Smooth muscle cell (in vitro differentiated cells): ENCODE measurements at regions not wholly inside any gene's neighbourhood (a gene's known extent, or its start where the extent isn't known, plus 50 kb on each side); places are given as distances from the start of the nearest gene placed in this dataset.

Source experiments
- DNase-seq: peaks from one replicate; lab custom pipeline; 2025; ENCODE audit not compliant: unreplicated experiment; lab: John Stamatoyannopoulos, UW
- H2AFZ ChIP-seq: fragments of 200-600 bp; sonication (generic); 2 replicates; pipeline ENCODE4 v1.6.0; 2016; ENCODE audit warnings: antibody characterized with exemption, low read depth, mild to moderate bottlenecking
- H3F3A ChIP-seq: fragments of 200-600 bp; sonication (generic); 2 replicates; pipeline ENCODE4 v1.6.0; 2017; ENCODE audit warnings: antibody characterized with exemption, low read depth
- H3K27ac ChIP-seq: fragments of 200-600 bp; sonication (generic); 2 replicates; pipeline ENCODE4 v1.5.1; 2016; ENCODE audit warnings: low read depth, mild to moderate bottlenecking
- H3K27me3 ChIP-seq: fragments of 200-600 bp; sonication (generic); 2 replicates; pipeline ENCODE4 v1.6.1; 2016; ENCODE audit warnings: low read depth, mild to moderate bottlenecking
- H3K36me3 ChIP-seq: fragments of 200-600 bp; sonication (generic); 2 replicates; pipeline ENCODE4 v1.5.1; 2016; ENCODE audit warnings: low read depth
- H3K4me1 ChIP-seq: fragments of 200-600 bp; sonication (generic); 2 replicates; pipeline ENCODE4 v1.5.1; 2016; ENCODE audit warnings: low read depth
- H3K4me2 ChIP-seq: fragments of 200-600 bp; sonication (generic); 2 replicates; pipeline ENCODE4 v1.6.0; 2016; ENCODE audit warnings: mild to moderate bottlenecking
- H3K4me3 ChIP-seq: fragments of 200-600 bp; sonication (generic); 2 replicates; pipeline ENCODE4 v1.5.1; 2016; ENCODE audit warnings: mild to moderate bottlenecking
- H3K79me2 ChIP-seq: fragments of 200-600 bp; sonication (generic); 2 replicates; pipeline ENCODE4 v1.6.0; 2016; ENCODE audit warnings: low read depth, mild to moderate bottlenecking
- H3K9ac ChIP-seq: fragments of 200-600 bp; sonication (generic); 2 replicates; pipeline ENCODE4 v1.6.0; 2016; ENCODE audit warnings: low read depth
- H3K9me3 ChIP-seq: fragments of 200-600 bp; sonication (generic); replicated peaks from 2 replicates; pipeline ENCODE4 v1.5.1; 2016; ENCODE audit warnings: low read depth
- H4K20me1 ChIP-seq: fragments of 200-600 bp; sonication (generic); 2 replicates; pipeline ENCODE4 v1.6.0; 2016; ENCODE audit warnings: low read depth
- CTCF ChIP-seq: fragments of 200-600 bp; sonication (generic); IDR thresholded peaks from 2 replicates; pipeline ENCODE4 v1.5.1; 2017; ENCODE audit warnings: borderline replicate concordance, mild to moderate bottlenecking, antibody characterized with exemption; ENCODE audit not compliant: insufficient read depth, poor library complexity, severe bottlenecking
- WGBS: methylation state at CpG from one replicate; pipeline ENCODE4 v1.1.7; 2016; ENCODE audit warnings: low lambda C conversion rate; 5-methylcytosine and 5-hydroxymethylcytosine counted together

- no peak overlapping the region for H3K27ac ChIP-seq
- H3K9ac ChIP-seq: no peak overlapping the region
- H3F3A ChIP-seq: no peaks in the 10 kb centered on the region
- no peaks in the 10 kb centered on the region for H3K9me3 ChIP-seq
- H3K36me3 ChIP-seq: no peaks in the 10 kb centered on the region
- no peak for TF ChIP-seq CTCF
- DNase-seq: no peak
- H3K4me3 ChIP-seq: no peak overlapping the region
- H3K4me2 ChIP-seq: no peak overlapping the region
- H2AFZ ChIP-seq: no peak overlapping the region
- H4K20me1 ChIP-seq: no peaks in the 10 kb centered on the region
- 91% methylated on average over 6 of the region's 6 CpGs for WGBS
- no peaks in the 10 kb centered on the region for H3K79me2 ChIP-seq
- peaks cover 7% of the 10 kb centered on the region for H3K27me3 ChIP-seq
- no peaks in the 10 kb centered on the region for H3K4me1 ChIP-seq
These were observed 65.9 kb upstream of the NEK6 start for GRCh38 chr9:124191691-124192395.

DNA sequence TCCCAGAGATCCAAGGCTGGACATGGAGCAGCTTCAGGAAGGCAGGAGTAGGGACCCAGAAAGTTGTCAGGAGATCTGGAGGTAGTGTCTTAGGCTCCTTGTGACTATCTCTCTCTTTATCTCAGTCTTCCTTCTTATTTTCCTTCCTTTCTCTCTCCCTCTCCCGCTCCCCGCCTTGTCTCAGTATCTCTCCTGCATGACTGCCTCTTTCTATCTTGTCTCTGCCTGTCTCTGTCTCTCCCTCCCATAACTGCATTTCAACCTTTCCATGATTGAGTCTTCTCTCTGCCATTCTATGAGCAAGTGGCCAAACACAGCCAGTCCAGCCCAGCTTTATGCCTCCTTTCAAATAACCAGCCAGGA, 61.0 kb upstream of the NEK6 start:
- no peak for DNase-seq
- Histone ChIP-seq H3K36me3 (no peaks in the 10 kb centered on the region), H3K4me1 (no peaks in the 10 kb centered on the region), H3K9ac (no peak overlapping the region), H3K79me2 (no peaks in the 10 kb centered on the region), H3K9me3 (no peaks in the 10 kb centered on the region), H3K4me2 (no peak overlapping the region), H2AFZ (no peak overlapping the region), H3K27me3 (no peaks in the 10 kb centered on the region), H4K20me1 (no peaks in the 10 kb centered on the region), H3K27ac (no peak overlapping the region), H3K4me3 (no peak overlapping the region), H3F3A (no peaks in the 10 kb centered on the region)
- 95% methylated on average over 2 of the region's 2 CpGs for WGBS
- TF ChIP-seq CTCF: no peak

- 67% methylated on average over 14 of the region's 14 CpGs for WGBS
- no peaks in the 10 kb centered on the region for H3K27me3 ChIP-seq
- H3F3A ChIP-seq: no peaks in the 10 kb centered on the region
- no peak overlapping the region for H2AFZ ChIP-seq
- H3K9me3 ChIP-seq: no peaks in the 10 kb centered on the region
- no peak overlapping the region for H3K4me3 ChIP-seq
- no peak for TF ChIP-seq CTCF
- no peak for DNase-seq
- H3K4me1 ChIP-seq: no peaks in the 10 kb centered on the region
- no peaks in the 10 kb centered on the region for H3K79me2 ChIP-seq
- H3K27ac ChIP-seq: no peak overlapping the region
- H3K9ac ChIP-seq: no peak overlapping the region
- no peaks in the 10 kb centered on the region for H3K36me3 ChIP-seq
- no peak overlapping the region for H3K4me2 ChIP-seq
- H4K20me1 ChIP-seq: no peaks in the 10 kb centered on the region
These were observed 60.3 kb upstream of the NEK6 start for GRCh38 chr9:124197177-124198095.

DNA sequence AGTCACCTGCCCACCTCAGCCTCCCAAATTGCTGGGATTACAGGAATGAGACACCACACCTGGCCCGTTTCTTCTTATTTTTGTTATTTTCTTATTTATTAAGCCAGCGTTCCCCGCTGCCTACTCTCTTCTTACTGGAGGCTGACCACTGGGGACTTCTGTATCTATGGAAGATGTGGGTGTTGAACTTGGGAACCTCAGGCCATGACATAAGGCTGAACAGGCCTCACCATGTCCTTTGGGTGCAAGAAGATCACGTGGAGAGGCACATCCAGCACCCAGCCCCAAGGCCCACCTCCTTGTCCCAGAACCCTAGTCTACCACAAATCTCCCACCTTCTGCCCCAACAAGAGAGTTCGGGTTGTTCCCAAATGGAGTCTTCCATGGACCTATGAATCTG, 59.4 kb upstream of the NEK6 start:
- TF ChIP-seq CTCF: no peak
- WGBS: 90% methylated on average over 5 of the region's 5 CpGs
- Histone ChIP-seq H2AFZ (no peak overlapping the region), H3K9ac (no peak overlapping the region), H3K79me2 (no peaks in the 10 kb centered on the region), H4K20me1 (no peaks in the 10 kb centered on the region), H3K9me3 (no peaks in the 10 kb centered on the region), H3K4me3 (no peak overlapping the region), H3K27ac (no peak overlapping the region), H3K27me3 (no peaks in the 10 kb centered on the region), H3F3A (no peaks in the 10 kb centered on the region), H3K4me2 (no peak overlapping the region), H3K36me3 (no peaks in the 10 kb centered on the region), H3K4me1 (no peaks in the 10 kb centered on the region)
- DNase-seq: no peak
